Endothelial cell of umbilical vein (primary cell): ENCODE measurements at regions not wholly inside any gene's neighbourhood (a gene's known extent, or its start where the extent isn't known, plus 50 kb on each side); places are given as distances from the start of the nearest gene placed in this dataset.
"Not testable (repeated sequence)": the region's sequence is repeated elsewhere in the genome, so short reads cannot be mapped to it uniquely, and the experiment has no call there.

Experiments
- BruUV-seq: library from RNA; stranded (reverse); fragments of 400-500 nt; replicated peaks from 2 replicates; lab custom pipeline; 2021; lab: Mats Ljungman, UMichigan
- CTCF ChIA-PET: fragments of 300-600, 350-600 bp; sonication (Branson Sonifier 250); formaldehyde crosslinking; loops from one replicate; lab custom pipeline; 2021; ENCODE audit warnings: antibody characterized with exemption, inconsistent platforms; lab: Charles Lee
- POLR2A ChIA-PET: fragments of 300-600, 350-600 bp; sonication (Branson Sonifier 250); formaldehyde crosslinking; loops from one replicate; lab custom pipeline; 2021; ENCODE audit warnings: antibody characterized with exemption, inconsistent platforms; lab: Charles Lee
- DNase-seq: peaks from one replicate; pipeline ENCODE4 v3.0.0-alpha.2; 2011; ENCODE audit warnings: low read depth, low spot score
- FAIRE-seq: peaks from 2 replicates; lab custom pipeline; 2011; peaks lifted over from hg19 to GRCh38; lab: Jason Lieb, UNC
- H2AFZ ChIP-seq: 2 replicates; pipeline ENCODE4 v1.6.0; 2012; ENCODE audit warnings: low read depth, low read length, control low read depth, inconsistent platforms
- H3K27ac ChIP-seq: 2 replicates; pipeline ENCODE4 v1.5.1; 2011; ENCODE audit warnings: low read depth, mild to moderate bottlenecking, control low read depth, low read length, moderate library complexity; ENCODE audit not compliant: insufficient read depth
- H3K27me3 ChIP-seq, 2 experiments: 2 replicates each; pipeline versions ENCODE4 v1.6.0 to v1.6.1; 2011; ENCODE audit warnings: low read length in 2 of 2, mixed read lengths in 1 of 2; ENCODE audit not compliant: control insufficient read depth in 2 of 2, insufficient read depth in 2 of 2
- H3K36me3 ChIP-seq, 2 experiments: 2 replicates in 1 of 2; 3 replicates in 1 of 2; pipeline ENCODE4 v1.5.1; 2011; ENCODE audit warnings: low read length in 2 of 2, mild to moderate bottlenecking in 1 of 2, moderate library complexity in 1 of 2; ENCODE audit not compliant: control insufficient read depth in 2 of 2, insufficient read depth in 2 of 2; ENCODE audit errors: extremely low read depth in 1 of 2
- H3K4me1 ChIP-seq: 3 replicates; pipeline ENCODE4 v1.5.1; 2011; ENCODE audit warnings: mild to moderate bottlenecking, low read length; ENCODE audit not compliant: control insufficient read depth, insufficient read depth; ENCODE audit errors: extremely low read depth
- H3K4me2 ChIP-seq: 2 replicates; pipeline ENCODE4 v1.6.1; 2011; ENCODE audit warnings: low read length, control low read depth, mixed read lengths; ENCODE audit not compliant: insufficient read depth
- H3K4me3 ChIP-seq, 3 experiments: fragments of 200-600 bp in 1 of 3; sonication (generic), shearing (Covaris generic) in 1 of 3; replicated peaks in 1 of 3; 2 replicates each; pipeline ENCODE4 v1.5.1; 2011 to 2016; ENCODE audit warnings: control low read depth in 3 of 3, low read length in 3 of 3, mild to moderate bottlenecking in 2 of 3, inconsistent platforms in 1 of 3, low read depth in 1 of 3, moderate library complexity in 1 of 3; ENCODE audit not compliant: insufficient read depth in 1 of 3
- H3K79me2 ChIP-seq: 2 replicates; pipeline ENCODE4 v1.6.0; 2012; ENCODE audit warnings: low read length, inconsistent platforms; ENCODE audit not compliant: control insufficient read depth, insufficient read depth
- H3K9ac ChIP-seq: replicated peaks from 2 replicates; pipeline ENCODE3; 2011; ENCODE audit warnings: low read length, control low read depth; ENCODE audit not compliant: insufficient read depth; ENCODE audit errors: extremely low read depth
- H3K9me1 ChIP-seq: replicated peaks from 3 replicates; pipeline ENCODE4 v1.6.0; 2011; ENCODE audit warnings: mild to moderate bottlenecking, low read length; ENCODE audit not compliant: control insufficient read depth, insufficient read depth; ENCODE audit errors: extremely low read depth
- H3K9me3 ChIP-seq: replicated peaks from 2 replicates; pipeline ENCODE4 v1.5.1; 2012; ENCODE audit warnings: low read length, inconsistent platforms; ENCODE audit not compliant: control insufficient read depth, insufficient read depth
- H4K20me1 ChIP-seq: replicated peaks from 2 replicates; pipeline ENCODE3; 2011; ENCODE audit warnings: mild to moderate bottlenecking, low read length; ENCODE audit not compliant: control insufficient read depth, insufficient read depth; ENCODE audit errors: extremely low read depth
- POLR2A ChIP-seq: IDR thresholded peaks from 2 replicates; pipeline ENCODE4 v1.6.1; 2012; ENCODE audit warnings: low read depth, mild to moderate bottlenecking, control low read depth, low read length
- POLR2AphosphoS5 ChIP-seq: IDR thresholded peaks from 2 replicates; pipeline ENCODE4 v1.6.1; 2012; ENCODE audit warnings: low read depth, mild to moderate bottlenecking, control low read depth, low read length, moderate library complexity; ENCODE audit not compliant: insufficient read depth
- dilution Hi-C: fragments of 300-500 bp; cut with MboI; formaldehyde crosslinking; loops from one replicate; pipeline ENCODE4 v1.15.0; 2019; ENCODE audit warnings: low sequenced_read_pairs; ENCODE audit not compliant: extremely low pct_ligation_motif_present
- intact Hi-C: fragments of 100-400 bp; cut with micrococcal nuclease; formaldehyde crosslinking; loops from one replicate; pipeline ENCODE4 v1.10.0; 2022

DNA sequence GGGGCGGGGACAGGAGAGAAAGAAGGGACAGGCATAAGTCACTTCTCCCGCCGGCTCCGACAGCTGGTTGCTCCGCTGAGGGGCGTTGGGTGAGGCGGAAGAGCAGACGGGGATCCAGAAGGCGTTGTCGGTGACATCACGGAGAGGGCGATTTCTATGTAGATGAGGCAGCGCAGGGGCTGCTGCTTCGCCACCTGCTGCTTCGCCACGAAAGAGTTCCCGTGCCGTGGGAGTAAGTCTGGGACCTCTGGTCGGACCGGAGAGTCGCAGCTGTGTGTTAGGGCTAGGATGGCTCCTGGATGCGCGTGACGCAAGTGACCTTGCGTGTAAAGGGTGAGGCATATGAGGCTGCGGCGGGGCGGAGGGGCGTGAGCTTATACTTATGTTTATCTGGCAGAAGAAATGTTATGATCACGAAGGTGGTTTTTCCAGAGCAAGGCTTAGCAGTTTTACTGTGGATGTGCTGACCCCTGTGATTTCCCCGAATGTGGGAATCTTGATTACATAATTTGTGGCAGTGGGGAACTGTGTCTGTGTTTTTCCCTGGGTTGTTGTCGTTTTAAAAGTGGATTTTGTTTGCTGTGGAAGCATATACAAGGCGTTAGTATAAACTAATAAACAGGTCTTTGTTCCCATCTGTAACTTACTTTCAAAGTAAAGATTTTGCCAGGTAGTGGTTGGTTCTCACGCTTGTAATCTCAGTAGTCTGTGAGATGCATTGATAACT, 52.8 kb downstream of the PPIAL4A start:
- H3K27me3 ChIP-seq, dilution Hi-C loops, H3K79me2 ChIP-seq, H3K9me3 ChIP-seq, H3K4me1 ChIP-seq, H4K20me1 ChIP-seq, intact Hi-C loops, H3K9me1 ChIP-seq, H3K36me3 ChIP-seq, H3K27ac ChIP-seq, H3K9ac ChIP-seq, CTCF ChIA-PET, FAIRE-seq: not testable (repeated sequence)
- POLR2A ChIA-PET: interaction anchor here (0.6 kb wide), 1 partner anchor 15 kb away, joined by 6 read pairs; no protein-coding TSS in a partner anchor
- TF ChIP-seq POLR2A: peak; percentile 95
- peak; percentile 90 for TF ChIP-seq POLR2AphosphoS5
- peak overlapping the region in 2 of 3 experiments; percentile 5 to 11 for H3K4me3 ChIP-seq
- DNase-seq: peak; percentile 15
- TSS peak; percentile 100 for BruUV-seq
- peak overlapping the region; percentile 16 for H3K4me2 ChIP-seq
- peak overlapping the region; percentile 84 for H2AFZ ChIP-seq

DNA sequence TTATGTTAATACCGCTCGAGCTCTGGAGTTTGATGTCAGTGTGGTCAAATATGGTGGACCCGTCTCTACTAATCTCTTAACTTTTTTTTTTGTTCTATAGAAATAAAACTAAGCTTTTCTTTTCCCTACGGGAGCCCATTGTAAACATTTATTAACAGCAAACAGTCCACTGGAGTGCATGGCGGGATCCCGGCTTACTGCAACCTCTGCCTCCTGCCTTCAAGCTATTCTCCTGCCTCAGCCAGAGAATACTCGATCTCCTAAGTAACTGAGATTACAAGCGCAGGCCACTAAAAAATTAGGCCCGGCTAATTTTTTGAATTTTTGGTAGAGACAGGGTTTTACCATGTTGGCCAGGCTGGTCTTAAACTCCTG, 53.4 kb downstream of the PPIAL4A start:
- H3K4me2 ChIP-seq, BruUV-seq, H3K4me1 ChIP-seq, H4K20me1 ChIP-seq, FAIRE-seq, H3K79me2 ChIP-seq, H3K27me3 ChIP-seq, H3K9me3 ChIP-seq, POLR2A ChIA-PET, CTCF ChIA-PET, H3K9me1 ChIP-seq, H3K9ac ChIP-seq, intact Hi-C loops, H2AFZ ChIP-seq, H3K36me3 ChIP-seq, H3K27ac ChIP-seq, dilution Hi-C loops, DNase-seq, H3K4me3 ChIP-seq: not testable (repeated sequence)

DNA sequence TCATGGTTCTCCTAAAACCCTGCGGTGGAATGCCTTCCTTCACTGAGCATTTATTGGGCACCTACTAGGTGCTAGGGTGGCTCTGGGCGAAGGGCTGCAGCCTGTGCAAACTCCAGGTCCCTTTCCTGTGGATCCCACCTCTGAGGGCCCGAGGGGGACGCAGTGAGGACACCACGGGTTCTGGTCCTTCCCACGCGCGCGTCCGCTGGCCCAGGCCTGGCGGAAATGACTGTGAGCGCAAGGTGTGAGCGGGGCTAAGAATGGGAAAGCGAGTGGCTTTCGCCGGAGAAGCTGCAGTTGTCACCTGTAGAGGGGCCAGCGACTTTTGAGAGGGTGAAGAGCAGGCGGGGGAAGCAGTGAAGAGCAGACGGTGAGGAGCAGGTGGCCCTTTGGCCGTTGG, 55.1 kb downstream of the PPIAL4A start:
- H3K9ac ChIP-seq, BruUV-seq, H3K4me2 ChIP-seq, dilution Hi-C loops, H3K4me3 ChIP-seq, DNase-seq, H3K4me1 ChIP-seq, H3K9me3 ChIP-seq, H2AFZ ChIP-seq, H3K79me2 ChIP-seq, H4K20me1 ChIP-seq, CTCF ChIA-PET, H3K27ac ChIP-seq, FAIRE-seq, H3K27me3 ChIP-seq, H3K9me1 ChIP-seq, POLR2A ChIA-PET, H3K36me3 ChIP-seq, intact Hi-C loops: not testable (repeated sequence)

DNA sequence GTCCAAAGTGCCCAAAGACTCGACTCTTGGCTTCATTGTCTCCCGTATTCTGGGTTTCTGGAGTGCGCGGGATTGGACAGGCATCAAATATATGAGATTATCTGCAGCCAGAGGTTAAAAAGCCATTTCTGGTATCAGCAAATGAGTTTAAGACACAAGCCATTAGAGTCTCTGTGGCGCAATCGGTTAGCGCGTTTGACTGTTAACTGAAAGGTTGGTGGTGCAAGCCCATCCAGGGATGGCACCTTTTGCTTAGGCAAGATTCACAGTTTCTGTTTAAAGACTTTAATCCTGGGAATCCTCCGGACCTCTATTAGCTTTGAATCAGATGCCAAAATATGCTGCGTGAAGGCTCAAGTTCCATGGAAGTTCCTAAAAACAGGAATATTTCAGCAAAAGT, 55.6 kb downstream of the PPIAL4A start:
- intact Hi-C loops, FAIRE-seq, H3K4me2 ChIP-seq, CTCF ChIA-PET, H3K27me3 ChIP-seq, H3K27ac ChIP-seq, H3K4me1 ChIP-seq, dilution Hi-C loops, H3K9me3 ChIP-seq, H4K20me1 ChIP-seq, BruUV-seq, H2AFZ ChIP-seq, H3K9me1 ChIP-seq, H3K4me3 ChIP-seq, POLR2A ChIA-PET, DNase-seq, H3K9ac ChIP-seq, H3K79me2 ChIP-seq, H3K36me3 ChIP-seq: not testable (repeated sequence)
